Keratinocyte (primary cell): ENCODE measurements at regions not wholly inside any gene's neighbourhood (a gene's known extent, or its start where the extent isn't known, plus 50 kb on each side); places are given as distances from the start of the nearest gene placed in this dataset.

Source experiments
- DNase-seq: peaks from one replicate; pipeline ENCODE4 v3.0.0-alpha.2; 2011; ENCODE audit warnings: low read depth, missing footprints, low spot score
- FAIRE-seq: peaks from 2 replicates; lab custom pipeline; 2011; peaks lifted over from hg19 to GRCh38; lab: Jason Lieb, UNC
- H2AFZ ChIP-seq: 2 replicates; pipeline ENCODE4 v1.6.0; 2012; ENCODE audit warnings: low read length, control low read depth, inconsistent platforms; ENCODE audit not compliant: control insufficient read depth
- H3K27ac ChIP-seq: 2 replicates; pipeline ENCODE4 v1.5.1; 2011; ENCODE audit warnings: low read length; ENCODE audit not compliant: control insufficient read depth, insufficient read depth
- H3K27me3 ChIP-seq: 3 replicates; pipeline ENCODE4 v1.6.0; 2011; ENCODE audit warnings: low read length; ENCODE audit not compliant: control insufficient read depth, insufficient read depth; ENCODE audit errors: extremely low read depth
- H3K36me3 ChIP-seq, 2 experiments: 2 replicates in 1 of 2; 3 replicates in 1 of 2; pipeline ENCODE4 v1.5.1; 2011; ENCODE audit warnings: low read length in 2 of 2, mild to moderate bottlenecking in 1 of 2; ENCODE audit not compliant: control insufficient read depth in 2 of 2, insufficient read depth in 2 of 2; ENCODE audit errors: extremely low read depth in 1 of 2
- H3K4me1 ChIP-seq: 3 replicates; pipeline ENCODE4 v1.5.1; 2011; ENCODE audit warnings: low read length; ENCODE audit not compliant: control insufficient read depth, insufficient read depth; ENCODE audit errors: extremely low read depth
- H3K4me2 ChIP-seq: 3 replicates; pipeline ENCODE4 v1.6.0; 2011; ENCODE audit warnings: low read depth, low read length; ENCODE audit not compliant: control insufficient read depth, insufficient read depth; ENCODE audit errors: extremely low read depth
- H3K4me3 ChIP-seq, 3 experiments: fragments of 200-600 bp in 1 of 3; sonication (generic) in 1 of 3; 2 replicates in 2 of 3; 3 replicates in 1 of 3; pipeline ENCODE4 v1.5.1; 2011 to 2016; ENCODE audit warnings: low read length in 3 of 3, mild to moderate bottlenecking in 3 of 3, control low read depth in 2 of 3, inconsistent platforms in 1 of 3, low read depth in 1 of 3, mixed read lengths in 1 of 3, mixed run types in 1 of 3, moderate library complexity in 1 of 3; ENCODE audit not compliant: control insufficient read depth in 2 of 3, insufficient read depth in 2 of 3; ENCODE audit errors: extremely low read depth in 1 of 3
- H3K79me2 ChIP-seq: 2 replicates; pipeline ENCODE4 v1.6.0; 2012; ENCODE audit warnings: low read length; ENCODE audit not compliant: control insufficient read depth, insufficient read depth
- H3K9ac ChIP-seq: 3 replicates; pipeline ENCODE4 v1.6.0; 2011; ENCODE audit warnings: low read length; ENCODE audit not compliant: control insufficient read depth, insufficient read depth; ENCODE audit errors: extremely low read depth
- H3K9me1 ChIP-seq: 3 replicates; pipeline ENCODE4 v1.6.0; 2011; ENCODE audit warnings: low read length; ENCODE audit not compliant: control insufficient read depth, insufficient read depth; ENCODE audit errors: extremely low read depth
- H3K9me3 ChIP-seq: 2 replicates; pipeline ENCODE4 v1.5.1; 2012; ENCODE audit warnings: low read depth, low read length; ENCODE audit not compliant: control insufficient read depth
- H4K20me1 ChIP-seq: 3 replicates; pipeline ENCODE4 v1.6.0; 2011; ENCODE audit warnings: low read length; ENCODE audit not compliant: control insufficient read depth, insufficient read depth; ENCODE audit errors: extremely low read depth
- EZH2 ChIP-seq: IDR thresholded peaks from one replicate; pipeline ENCODE4 v1.6.1; 2012; ENCODE audit warnings: inconsistent platforms, mild to moderate bottlenecking, low read length, moderate library complexity
- dilution Hi-C: fragments of 300-500 bp; cut with MboI; formaldehyde crosslinking; loops from one replicate; pipeline ENCODE4 v1.7.0; 2020; ENCODE audit warnings: low sequenced_read_pairs; ENCODE audit not compliant: extremely low pct_ligation_motif_present
- TF ChIP-seq, protein P1 (sequence below), 3 experiments: IDR thresholded peaks in 1 of 3; conservative IDR thresholded peaks in 1 of 3; optimal IDR thresholded peaks in 1 of 3; 2 replicates in 2 of 3; 3 replicates in 1 of 3; pipeline versions ENCODE3 to v1.5.1; 2011; ENCODE audit warnings: low read length in 3 of 3, mild to moderate bottlenecking in 3 of 3, moderate library complexity in 2 of 3, control low read depth in 1 of 3, inconsistent platforms in 1 of 3; ENCODE audit not compliant: insufficient read depth in 2 of 3; ENCODE audit errors: extremely low read depth in 1 of 3

DNA sequence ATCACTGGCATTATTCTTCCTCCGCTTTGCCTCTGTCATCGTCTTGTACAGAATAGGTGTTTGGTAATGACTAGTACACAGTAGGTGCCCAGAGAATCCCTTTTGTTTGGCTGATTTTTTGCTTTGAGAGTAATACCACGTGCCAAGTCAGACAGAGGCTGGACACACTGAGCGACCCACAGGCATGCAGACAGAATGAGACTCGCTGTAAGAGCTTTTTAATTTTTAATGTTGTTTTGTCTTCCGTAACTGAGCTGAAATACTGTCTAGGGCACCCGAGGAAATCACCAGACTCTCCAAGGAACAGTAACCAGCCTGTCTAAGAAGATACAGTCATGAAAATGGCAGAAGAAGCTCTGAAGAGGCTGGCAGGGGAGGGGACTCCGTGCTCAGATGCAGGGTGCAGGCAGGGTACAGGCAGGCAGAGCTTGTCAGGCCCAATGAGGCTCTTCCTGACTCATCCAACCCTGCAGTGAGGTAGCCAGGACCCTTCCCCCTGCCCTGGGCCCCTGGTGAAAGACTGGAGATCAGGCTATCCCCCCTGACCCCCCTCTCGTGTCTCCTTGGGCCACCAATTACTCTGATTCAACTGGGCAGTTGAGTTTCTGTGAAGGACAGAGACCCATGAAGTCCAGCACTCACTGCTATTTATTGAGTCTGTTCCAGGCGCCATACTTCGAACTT is 60.1 kb upstream of the ECE1 start:
- dilution Hi-C loops = no loop called here
- no peak overlapping the region for H3K9ac ChIP-seq
- DNase-seq (no peak), FAIRE-seq (no peak)
- H3K79me2 ChIP-seq = no peaks in the 10 kb centered on the region
- H3K36me3 ChIP-seq = no peaks in the 10 kb centered on the region
- H3K4me2 ChIP-seq = no peak overlapping the region
- no peak for TF ChIP-seq EZH2
- TF ChIP-seq, protein P1, sequence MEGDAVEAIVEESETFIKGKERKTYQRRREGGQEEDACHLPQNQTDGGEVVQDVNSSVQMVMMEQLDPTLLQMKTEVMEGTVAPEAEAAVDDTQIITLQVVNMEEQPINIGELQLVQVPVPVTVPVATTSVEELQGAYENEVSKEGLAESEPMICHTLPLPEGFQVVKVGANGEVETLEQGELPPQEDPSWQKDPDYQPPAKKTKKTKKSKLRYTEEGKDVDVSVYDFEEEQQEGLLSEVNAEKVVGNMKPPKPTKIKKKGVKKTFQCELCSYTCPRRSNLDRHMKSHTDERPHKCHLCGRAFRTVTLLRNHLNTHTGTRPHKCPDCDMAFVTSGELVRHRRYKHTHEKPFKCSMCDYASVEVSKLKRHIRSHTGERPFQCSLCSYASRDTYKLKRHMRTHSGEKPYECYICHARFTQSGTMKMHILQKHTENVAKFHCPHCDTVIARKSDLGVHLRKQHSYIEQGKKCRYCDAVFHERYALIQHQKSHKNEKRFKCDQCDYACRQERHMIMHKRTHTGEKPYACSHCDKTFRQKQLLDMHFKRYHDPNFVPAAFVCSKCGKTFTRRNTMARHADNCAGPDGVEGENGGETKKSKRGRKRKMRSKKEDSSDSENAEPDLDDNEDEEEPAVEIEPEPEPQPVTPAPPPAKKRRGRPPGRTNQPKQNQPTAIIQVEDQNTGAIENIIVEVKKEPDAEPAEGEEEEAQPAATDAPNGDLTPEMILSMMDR (optimal IDR thresholded peaks at IDR 0.05 in 1 of 3, IDR thresholded peaks at IDR 0.05 in 1 of 3, conservative IDR thresholded peaks at IDR 0.05 in 1 of 3; ENCODE audit: extremely low read depth in 1 of 3, insufficient read depth in 2 of 3, low read length in 3 of 3) = no peak
- H3K27me3 ChIP-seq = peaks cover 7% of the 10 kb centered on the region
- H3K4me3 ChIP-seq = no peak overlapping the region
- H3K4me1 ChIP-seq = peaks cover 8% of the 10 kb centered on the region
- H2AFZ ChIP-seq = no peak overlapping the region
- no peaks in the 10 kb centered on the region for H4K20me1 ChIP-seq
- no peak overlapping the region for H3K27ac ChIP-seq
- no peaks in the 10 kb centered on the region for H3K9me3 ChIP-seq
- no peaks in the 10 kb centered on the region for H3K9me1 ChIP-seq

DNA sequence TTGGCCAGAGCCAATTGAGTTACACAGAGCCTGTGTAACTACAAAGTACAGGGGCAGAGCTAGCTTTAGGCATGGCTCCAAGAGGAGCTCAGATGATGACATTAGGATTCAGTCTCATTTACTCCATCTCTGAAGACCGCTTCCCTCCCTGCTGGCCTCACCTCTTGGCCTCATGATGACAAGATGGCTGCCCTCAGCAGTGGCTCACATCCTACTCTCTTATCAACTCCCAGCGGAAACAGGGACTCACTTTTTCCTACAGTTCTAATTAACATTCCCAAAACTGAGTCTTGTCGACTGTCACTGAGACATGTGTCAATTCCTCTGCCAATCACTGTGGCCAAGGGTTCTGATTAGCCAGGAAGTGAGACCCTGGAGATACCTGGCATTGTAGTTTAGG is 59.4 kb upstream of the ECE1 start:
- Histone ChIP-seq H3K27ac (no peak overlapping the region), H3K9me1 (no peaks in the 10 kb centered on the region), H2AFZ (no peak overlapping the region), H3K4me1 (peaks cover 8% of the 10 kb centered on the region), H3K27me3 (peaks cover 7% of the 10 kb centered on the region), H3K4me3 (no peak overlapping the region), H3K4me2 (no peak overlapping the region), H3K79me2 (peaks cover 2% of the 10 kb centered on the region), H3K36me3 (no peaks in the 10 kb centered on the region), H3K9me3 (no peaks in the 10 kb centered on the region), H4K20me1 (no peaks in the 10 kb centered on the region), H3K9ac (no peak overlapping the region)
- DNase-seq = no peak
- no peak for TF ChIP-seq EZH2
- TF ChIP-seq, protein P1 (optimal IDR thresholded peaks at IDR 0.05 in 1 of 3, IDR thresholded peaks at IDR 0.05 in 1 of 3, conservative IDR thresholded peaks at IDR 0.05 in 1 of 3; ENCODE audit: extremely low read depth in 1 of 3, insufficient read depth in 2 of 3, low read length in 3 of 3) = no peak
- no peak for FAIRE-seq
- dilution Hi-C loops = no loop called here
